ENCODE measurements at regions not wholly inside any gene's neighbourhood (a gene's known extent, or its start where the extent isn't known, plus 50 kb on each side); places are given as distances from the start of the nearest gene placed in this dataset.

DNA sequence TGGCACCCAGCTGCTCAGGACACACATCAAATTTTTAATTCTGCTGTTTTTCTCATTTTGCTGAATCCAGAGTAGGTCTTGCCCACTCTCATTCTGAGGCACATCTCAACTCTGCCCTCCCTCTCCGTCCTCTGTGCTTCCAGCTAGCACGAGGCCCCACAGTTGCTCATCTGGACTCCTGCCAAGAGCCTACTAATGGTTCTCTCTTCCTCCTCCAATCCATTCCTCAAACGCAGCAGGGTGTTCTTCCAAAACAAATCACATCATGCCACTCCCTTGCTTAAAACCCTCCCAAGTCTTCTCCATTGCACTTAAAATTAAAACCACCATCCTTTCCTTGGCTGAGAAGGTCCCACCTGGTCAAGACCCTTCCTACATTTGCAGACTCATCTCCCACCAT lies 49.8 kb upstream of the SCAF4 start:
- intact Hi-C loops (cut with DNase I) = loop anchor here in 1 of 2 donors (5.0 to 10.0 kb wide), 2 partner anchors 83 to 476 kb away; no protein-coding TSS in a partner anchor
- no peak overlapping the region for H3K4me3 ChIP-seq
- H3K9me3 ChIP-seq (replicated peaks in 1 of 3) = no peaks in the 10 kb centered on the region
- peak; percentile 33 to 65 (median 57) for DNase-seq
- TF ChIP-seq, protein P1, sequence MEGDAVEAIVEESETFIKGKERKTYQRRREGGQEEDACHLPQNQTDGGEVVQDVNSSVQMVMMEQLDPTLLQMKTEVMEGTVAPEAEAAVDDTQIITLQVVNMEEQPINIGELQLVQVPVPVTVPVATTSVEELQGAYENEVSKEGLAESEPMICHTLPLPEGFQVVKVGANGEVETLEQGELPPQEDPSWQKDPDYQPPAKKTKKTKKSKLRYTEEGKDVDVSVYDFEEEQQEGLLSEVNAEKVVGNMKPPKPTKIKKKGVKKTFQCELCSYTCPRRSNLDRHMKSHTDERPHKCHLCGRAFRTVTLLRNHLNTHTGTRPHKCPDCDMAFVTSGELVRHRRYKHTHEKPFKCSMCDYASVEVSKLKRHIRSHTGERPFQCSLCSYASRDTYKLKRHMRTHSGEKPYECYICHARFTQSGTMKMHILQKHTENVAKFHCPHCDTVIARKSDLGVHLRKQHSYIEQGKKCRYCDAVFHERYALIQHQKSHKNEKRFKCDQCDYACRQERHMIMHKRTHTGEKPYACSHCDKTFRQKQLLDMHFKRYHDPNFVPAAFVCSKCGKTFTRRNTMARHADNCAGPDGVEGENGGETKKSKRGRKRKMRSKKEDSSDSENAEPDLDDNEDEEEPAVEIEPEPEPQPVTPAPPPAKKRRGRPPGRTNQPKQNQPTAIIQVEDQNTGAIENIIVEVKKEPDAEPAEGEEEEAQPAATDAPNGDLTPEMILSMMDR (IDR thresholded peaks at IDR 0.05) = no peak
- TF ChIP-seq POLR2A (IDR thresholded peaks at IDR 0.05) = no peak
- H3K4me1 ChIP-seq (replicated peaks in 1 of 2) = no peaks in the 10 kb centered on the region
- H3K36me3 ChIP-seq (replicated peaks in 1 of 2) = no peaks in the 10 kb centered on the region
- H3K27ac ChIP-seq = no peak overlapping the region
- H3K27me3 ChIP-seq = no peaks in the 10 kb centered on the region
- WGBS, 4 donors = 2 to 9% (median 6%) methylated on average over 3 of the region's 3 CpGs
